ENCODE measurements at regions not wholly inside any gene's neighbourhood (a gene's known extent, or its start where the extent isn't known, plus 50 kb on each side); places are given as distances from the start of the nearest gene placed in this dataset.

- DNase-seq = peak; percentile 33
- no peaks in the 10 kb centered on the region for H4K20me1 ChIP-seq (ENCODE audit: control insufficient read depth, insufficient read depth, insufficient read length)
- Mint-ChIP-seq H3K4me3 (no peak overlapping the region), H3K27ac (no peak overlapping the region), H3K9me3 (peaks cover 5 to 13% of the 10 kb centered on the region in 2 experiments; a peak in 4 of 5 replicates), H3K36me3 (ENCODE audit: insufficient read depth in 1 of 3, low read depth in 3 of 3) (peaks cover 0 to 13% (median 3%) of the 10 kb centered on the region in 3 experiments; a peak in 3 of 7 replicates), H3K27me3 (ENCODE audit: low read depth) (no peaks in the 10 kb centered on the region), H3K4me1 (peaks cover 9 to 10% of the 10 kb centered on the region in 2 experiments)
- no peak overlapping the region for H3K56ac ChIP-seq (ENCODE audit: insufficient read length, low read depth, low read length)
- H2BK5ac ChIP-seq (ENCODE audit: insufficient read length, low read length) = no peak overlapping the region
- no peak overlapping the region for H3K18ac ChIP-seq (ENCODE audit: insufficient read length, low read depth, low read length)
- no peak overlapping the region for H3K9ac ChIP-seq (ENCODE audit: extremely low read depth, insufficient read length, low read length)
- no peak overlapping the region for H2BK12ac ChIP-seq (ENCODE audit: insufficient read length, low read depth, low read length)
- no peaks in the 10 kb centered on the region for H3K27me3 ChIP-seq (ENCODE audit: insufficient read depth, low read length)
- no peak overlapping the region for H3K23ac ChIP-seq (ENCODE audit: insufficient read length, low read depth, low read length)
- no peaks in the 10 kb centered on the region for H3K23me2 ChIP-seq (ENCODE audit: insufficient read length, low read depth, low read length, poor library complexity, severe bottlenecking)
- H3K4me1 ChIP-seq (ENCODE audit: insufficient read depth, low read length) = no peaks in the 10 kb centered on the region
- H2BK120ac ChIP-seq (ENCODE audit: low read depth, low read length, poor library complexity, severe bottlenecking) = no peak overlapping the region
- no peak overlapping the region for H3T11ph ChIP-seq (ENCODE audit: low read length)
- no peaks in the 10 kb centered on the region for H3K79me1 ChIP-seq (ENCODE audit: insufficient read depth, low read depth, low read length, poor library complexity, severe bottlenecking)
- no peak overlapping the region for H3K4me2 ChIP-seq (ENCODE audit: insufficient read depth, insufficient read length, low read length)
- no peak overlapping the region for H4K91ac ChIP-seq (ENCODE audit: insufficient read length, low read depth, low read length)
- no peak overlapping the region for H2AFZ ChIP-seq (ENCODE audit: low read length)
- no peak overlapping the region for H4K5ac ChIP-seq (ENCODE audit: insufficient read length, low read depth, low read length)
- no peak overlapping the region for H3K4ac ChIP-seq (ENCODE audit: low read depth, low read length)
- no peak overlapping the region for H4K8ac ChIP-seq (replicated peaks; ENCODE audit: insufficient read length, low read depth, low read length)
- no peaks in the 10 kb centered on the region for H3K9me3 ChIP-seq (ENCODE audit: control insufficient read depth, low read depth, low read length)
- H3K14ac ChIP-seq (ENCODE audit: insufficient read depth, low read length) = no peak overlapping the region
- no peak overlapping the region for H2BK15ac ChIP-seq (ENCODE audit: low read depth, low read length)
- TF ChIP-seq CTCF (conservative IDR thresholded peaks at IDR 0.05) = peak; percentile 70
- H2AK5ac ChIP-seq (ENCODE audit: insufficient read length, low read length) = no peak overlapping the region
- H3K79me2 ChIP-seq (ENCODE audit: insufficient read depth, low read length) = no peaks in the 10 kb centered on the region
- H3K27ac ChIP-seq (ENCODE audit: insufficient read length, low read depth, low read length) = no peak overlapping the region
- H2BK20ac ChIP-seq (ENCODE audit: low read depth, low read length, poor library complexity, severe bottlenecking) = no peak overlapping the region
Observed at GRCh38 chr3:107938143-107938542, 152.7 kb downstream of the CD47 start.

Data from H9 (cell line).